ENCODE measurements at regions not wholly inside any gene's neighbourhood (a gene's known extent, or its start where the extent isn't known, plus 50 kb on each side); places are given as distances from the start of the nearest gene placed in this dataset.
"Not testable (repeated sequence)": the region's sequence is repeated elsewhere in the genome, so short reads cannot be mapped to it uniquely, and the experiment has no call there.

- DNase-seq, result no peak
These were observed 196.5 kb downstream of the ACTR3B start for GRCh38 chr7:152956006-152956405.

DNA sequence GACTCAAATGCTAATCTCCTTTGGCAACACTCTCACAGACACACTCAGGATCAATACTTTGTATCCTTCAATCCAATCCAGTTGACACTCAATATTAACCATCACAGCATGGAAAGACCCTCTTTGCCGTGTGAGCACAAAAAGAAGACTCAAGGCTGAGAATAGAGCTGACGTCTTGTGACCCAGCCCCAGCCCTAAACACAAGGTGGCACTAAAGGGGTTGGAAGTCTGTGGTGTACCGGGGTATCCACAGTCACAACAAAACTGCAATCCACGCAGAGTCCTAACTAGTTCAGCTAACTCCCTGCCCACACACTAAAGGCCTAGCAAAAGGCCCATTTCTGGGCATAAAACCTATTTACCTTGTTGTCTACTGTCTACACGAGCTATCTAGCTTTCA, 200.1 kb downstream of the ACTR3B start:
- no peak for DNase-seq

- DNase-seq, result not testable (repeated sequence)
These were observed 202.2 kb downstream of the ACTR3B start for GRCh38 chr7:152961796-152962195.

DNA sequence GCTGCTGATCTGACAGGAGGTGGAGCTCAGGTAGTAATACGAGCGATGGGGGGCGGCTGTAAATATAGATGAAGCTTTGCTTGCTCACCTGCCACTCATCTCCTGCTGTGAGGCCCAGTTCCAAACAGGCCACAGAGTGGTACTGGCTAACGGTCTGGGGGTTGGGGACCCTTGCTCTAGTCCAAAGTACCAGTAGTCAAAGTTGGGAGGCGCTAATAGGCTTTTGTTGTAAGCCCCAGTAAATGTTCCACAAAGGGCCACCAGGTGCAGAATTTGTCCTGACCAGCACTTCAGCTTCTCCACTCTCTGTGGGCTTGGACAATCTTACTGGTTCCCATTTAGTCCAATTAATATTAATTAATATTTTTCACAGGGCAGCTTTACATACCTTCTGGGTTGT, 206.6 kb downstream of the ACTR3B start:
- DNase-seq, result no peak

GRCh38 chr7:152967958-152968357, 208.4 kb downstream of the ACTR3B start:
- no peak for DNase-seq

DNA sequence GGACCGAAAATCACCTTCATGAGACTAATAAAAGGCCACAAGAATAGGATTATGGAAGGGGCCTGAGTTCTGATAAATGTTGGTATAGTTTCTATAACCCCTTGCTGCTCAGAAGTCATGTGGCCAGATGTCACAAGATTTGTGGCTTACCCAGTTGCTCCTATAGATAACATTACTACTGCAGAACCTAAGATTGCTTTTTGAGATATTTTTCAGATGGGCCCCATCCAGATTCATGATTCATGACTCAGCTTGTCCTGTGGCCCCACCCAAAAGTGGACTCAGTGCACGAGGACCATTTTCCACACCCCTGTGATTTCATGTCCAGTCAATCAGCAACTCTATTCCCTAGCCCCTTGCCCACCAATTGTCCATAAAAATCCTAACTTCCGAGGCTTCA, 209.0 kb downstream of the ACTR3B start:
- no peak for DNase-seq

- DNase-seq, result no peak
These were observed 209.8 kb downstream of the ACTR3B start for GRCh38 chr7:152969335-152969734.

GRCh38 chr7:152969839-152970238, 210.3 kb downstream of the ACTR3B start:
- no peak for DNase-seq

- DNase-seq, result no peak
These were observed 210.9 kb downstream of the ACTR3B start for GRCh38 chr7:152970481-152970880.

DNA sequence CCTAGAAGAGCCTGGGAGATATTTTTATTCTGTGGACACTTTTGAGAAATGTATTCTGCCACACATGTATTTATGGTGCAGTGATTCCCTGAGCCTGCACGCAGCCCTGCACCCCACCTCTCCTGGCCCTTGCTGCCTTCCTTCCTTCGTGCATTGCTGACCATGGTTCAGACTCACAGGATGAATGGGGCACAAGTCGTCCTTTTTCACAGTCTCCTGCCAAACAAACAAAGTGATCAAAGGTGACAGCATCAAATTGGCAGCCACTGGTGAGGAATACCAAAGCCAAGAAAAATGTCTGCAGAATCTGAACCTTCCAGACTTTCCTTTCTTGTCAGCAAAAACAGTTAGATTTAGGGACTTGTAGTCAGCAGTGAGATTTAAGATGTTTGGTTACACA, 215.0 kb downstream of the ACTR3B start:
- DNase-seq, result no peak

DNA sequence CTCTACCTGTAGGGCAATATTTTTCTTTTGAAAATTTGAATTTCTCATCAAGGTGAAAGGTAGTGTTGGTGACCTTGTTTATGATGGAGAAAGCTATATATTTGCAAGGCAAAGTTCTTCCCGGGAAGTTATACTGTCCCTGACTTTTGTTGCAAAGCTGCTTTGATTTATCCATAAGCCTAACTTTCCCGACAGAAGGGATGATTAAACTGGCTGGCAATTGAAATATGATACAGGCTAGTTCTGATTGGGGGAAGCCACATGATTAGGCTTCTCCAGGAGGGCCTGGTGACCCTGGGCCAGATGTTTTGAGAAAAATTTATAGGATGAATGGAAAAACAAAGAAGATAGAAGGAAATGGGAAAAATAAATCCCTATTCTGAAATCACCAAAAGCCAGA, 215.5 kb downstream of the ACTR3B start:
- DNase-seq, result no peak

GRCh38 chr7:152979376-152979775, 219.8 kb downstream of the ACTR3B start:
- DNase-seq, result no peak

DNA sequence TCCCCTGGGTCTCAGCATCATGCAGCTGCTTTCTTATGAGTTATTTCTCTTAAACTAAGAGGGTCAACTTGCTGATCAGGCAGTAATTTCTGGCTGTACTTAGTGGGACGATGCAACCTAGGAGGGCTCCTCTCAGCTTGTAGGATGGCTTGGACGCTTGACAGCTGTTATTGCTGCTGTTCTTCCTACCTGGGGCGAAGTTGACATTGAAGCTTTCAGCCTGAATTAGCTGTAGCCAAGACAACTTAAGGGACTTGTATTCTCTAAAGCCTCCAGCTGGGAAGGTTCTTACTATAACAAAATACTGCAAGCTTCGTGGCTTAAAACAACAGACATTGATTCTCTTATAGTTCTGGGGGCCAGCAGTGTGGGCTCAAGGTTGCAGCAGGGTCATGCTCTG, 224.9 kb downstream of the ACTR3B start:
- no peak for DNase-seq

DNA sequence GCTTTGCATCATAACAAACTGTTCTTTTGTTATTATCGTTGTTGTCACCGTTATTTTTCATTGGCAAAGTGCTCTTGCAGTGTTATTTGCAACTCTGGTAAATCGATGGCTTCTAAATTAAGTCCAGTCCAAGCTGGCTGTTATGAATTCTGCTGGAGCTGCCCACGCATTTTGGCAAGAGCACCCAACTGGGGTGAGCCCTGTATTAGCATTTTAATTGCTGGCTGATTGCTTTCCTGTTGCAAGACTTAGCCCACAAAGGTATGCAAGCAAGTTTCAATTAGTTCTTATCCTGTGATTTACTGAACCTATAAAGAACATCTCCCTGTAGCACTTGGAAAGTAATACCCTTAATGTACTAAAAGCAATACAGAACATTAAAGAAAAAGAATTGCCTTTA, 226.8 kb downstream of the ACTR3B start:
- DNase-seq, result no peak

DNA sequence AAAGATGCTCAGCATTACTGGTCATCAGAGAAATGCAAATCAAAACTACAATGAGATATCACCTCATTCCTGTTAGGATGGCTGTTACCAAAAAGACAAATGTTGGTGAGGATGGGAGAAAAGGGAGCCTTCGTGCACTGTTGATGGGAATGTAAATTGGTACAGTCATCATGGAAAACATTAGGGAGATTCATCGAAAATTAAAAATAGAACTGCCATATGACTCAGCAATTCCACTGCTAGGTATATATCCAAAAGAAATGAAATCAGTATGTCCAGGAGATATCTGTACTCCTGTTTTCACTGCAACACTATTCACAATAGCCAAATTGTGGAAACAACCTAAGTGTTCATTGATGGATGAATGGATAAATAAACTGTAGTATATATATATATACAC, 228.1 kb downstream of the ACTR3B start:
- DNase-seq, result no peak

GRCh38 chr7:152989889-152990380, 230.4 kb downstream of the ACTR3B start:
- DNase-seq, result peak; percentile 54

GRCh38 chr7:152998420-152998819, 238.9 kb downstream of the ACTR3B start:
- no peak for DNase-seq

GRCh38 chr7:153002115-153002514, 242.6 kb downstream of the ACTR3B start:
- DNase-seq, result no peak

DNA sequence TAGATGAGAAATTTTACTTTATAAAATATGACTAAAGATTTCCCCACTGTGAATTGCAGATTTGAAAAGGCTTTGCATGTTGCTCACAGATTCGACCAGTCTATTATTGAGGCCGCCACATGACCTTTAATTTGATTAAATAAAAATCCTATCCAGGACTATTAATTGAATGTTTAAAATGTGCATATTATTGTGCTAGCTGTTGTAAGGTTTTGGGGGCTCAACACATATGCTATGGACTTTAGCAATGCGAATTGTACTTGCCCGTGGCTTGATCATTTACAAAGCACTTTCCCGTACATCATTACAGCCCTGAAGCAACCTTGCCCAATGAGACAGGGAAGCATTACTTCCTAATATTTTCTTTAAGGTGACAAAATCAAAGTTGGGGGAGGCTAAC, 243.0 kb downstream of the ACTR3B start:
- DNase-seq, result no peak

DNA sequence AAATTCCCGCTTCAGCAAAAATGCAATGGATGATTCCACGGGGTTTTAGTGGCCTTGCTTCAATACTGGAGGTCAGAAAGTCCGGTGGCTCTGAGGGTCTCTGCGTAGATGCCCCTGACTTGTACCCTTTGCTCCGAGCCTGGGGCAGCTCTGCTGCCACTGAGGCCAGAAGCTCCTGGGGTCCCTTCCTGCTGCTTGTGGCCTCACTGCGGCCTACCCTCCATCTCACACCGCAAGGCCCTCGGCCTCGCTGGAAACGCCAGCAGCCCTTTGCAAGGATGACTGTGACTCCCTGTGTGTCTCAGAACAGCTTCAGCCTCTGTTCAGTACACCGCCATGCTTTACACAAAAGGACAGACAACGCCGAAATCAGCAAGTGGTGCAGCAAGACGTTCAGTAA, 244.8 kb downstream of the ACTR3B start:
- no peak for DNase-seq

GRCh38 chr7:153005750-153006435, 246.3 kb downstream of the ACTR3B start:
- no peak for DNase-seq

GRCh38 chr7:153006452-153006851, 246.9 kb downstream of the ACTR3B start:
- DNase-seq, result no peak

DNA sequence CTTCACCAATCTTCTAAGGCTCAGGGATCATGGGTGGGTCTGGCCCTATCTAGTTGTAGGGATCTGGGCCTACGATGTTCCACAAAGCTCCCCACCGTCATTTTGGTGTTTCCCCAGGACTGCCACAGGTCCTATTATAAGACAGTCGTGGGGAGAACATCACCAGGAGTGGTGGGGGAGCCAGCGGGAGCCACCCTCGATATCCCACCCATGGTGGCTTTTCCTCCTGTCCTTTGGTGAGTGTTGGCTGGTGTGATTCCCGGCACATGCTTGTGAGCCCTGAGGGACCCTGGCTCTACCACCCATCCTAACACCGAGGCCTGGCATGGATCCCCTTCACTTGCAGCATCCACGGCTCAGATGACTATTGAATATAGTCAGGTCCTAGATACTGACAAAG, 247.4 kb downstream of the ACTR3B start:
- no peak for DNase-seq

- no peak for DNase-seq
These were observed 250.9 kb downstream of the ACTR3B start for GRCh38 chr7:153010416-153010815.

DNA sequence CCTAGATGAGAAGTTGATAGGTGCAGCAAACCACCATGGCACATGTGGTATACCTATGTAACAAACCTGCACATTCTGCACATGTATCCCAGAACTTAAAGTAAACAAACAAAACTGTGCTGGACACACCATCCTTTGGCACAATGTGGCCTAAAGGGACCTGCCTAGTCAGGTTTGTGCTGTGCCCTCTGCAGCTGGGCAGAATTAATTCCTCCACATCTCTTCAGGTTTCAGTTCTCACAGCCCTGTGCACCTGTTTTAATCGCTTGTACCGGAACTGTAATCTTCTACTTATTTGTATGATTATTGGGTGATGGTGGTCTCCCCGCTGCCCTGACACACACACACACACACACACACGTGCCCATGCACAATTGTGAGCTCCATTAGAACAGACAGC, 252.7 kb downstream of the ACTR3B start:
- no peak for DNase-seq

Measured in DMS153 (cell line).